HG03575 (cell line): ENCODE measurements at regions not wholly inside any gene's neighbourhood (a gene's known extent, or its start where the extent isn't known, plus 50 kb on each side); places are given as distances from the start of the nearest gene placed in this dataset.

ENCODE experiments used
- ATAC-seq: cut with Tn5 transposase; IDR thresholded peaks from one replicate; pipeline ENCODE4 v1.9.1; 2021; ENCODE audit not compliant: unreplicated experiment, insufficient number of reproducible peaks, low FRiP score; ENCODE audit errors: extremely low read depth

DNA sequence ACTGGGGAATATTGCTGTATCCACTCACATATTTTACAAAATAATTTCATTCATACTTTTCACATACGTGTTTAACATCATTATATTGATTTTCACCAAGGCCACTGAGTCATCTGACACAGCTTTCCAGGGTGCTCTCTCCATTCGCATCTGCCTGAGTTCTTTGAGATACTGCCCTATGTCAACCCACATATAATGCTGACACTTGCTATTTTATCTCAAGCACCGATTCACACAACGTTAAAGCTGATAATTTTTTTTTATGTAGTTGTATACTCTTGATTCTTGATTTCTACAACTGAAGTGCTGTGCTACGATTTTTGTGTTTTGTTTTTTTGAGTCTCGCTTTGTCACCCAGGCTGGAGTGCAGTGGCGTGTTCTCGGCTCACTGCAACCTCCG, 249.8 kb upstream of the CDIN1 start:
- ATAC-seq, result no peak

DNA sequence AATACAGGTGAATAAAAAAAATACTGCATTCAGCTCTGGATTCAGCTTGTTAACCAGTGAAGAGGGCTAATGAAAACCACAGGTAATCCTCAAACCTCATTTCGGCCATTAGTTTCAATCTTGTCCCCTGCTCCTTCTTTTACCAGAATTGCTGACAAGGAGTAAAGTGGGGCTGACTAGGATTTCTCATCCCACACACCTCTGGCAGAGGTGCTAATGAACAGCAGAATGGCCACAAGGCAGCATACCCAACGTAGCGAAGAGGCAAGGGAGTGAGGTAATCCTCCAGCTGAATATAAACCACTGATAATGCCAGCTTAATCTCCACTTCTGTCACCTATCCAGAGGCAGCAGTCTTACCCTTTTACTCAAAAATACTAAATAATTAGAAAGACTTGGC, 248.8 kb upstream of the CDIN1 start:
- no peak for ATAC-seq

DNA sequence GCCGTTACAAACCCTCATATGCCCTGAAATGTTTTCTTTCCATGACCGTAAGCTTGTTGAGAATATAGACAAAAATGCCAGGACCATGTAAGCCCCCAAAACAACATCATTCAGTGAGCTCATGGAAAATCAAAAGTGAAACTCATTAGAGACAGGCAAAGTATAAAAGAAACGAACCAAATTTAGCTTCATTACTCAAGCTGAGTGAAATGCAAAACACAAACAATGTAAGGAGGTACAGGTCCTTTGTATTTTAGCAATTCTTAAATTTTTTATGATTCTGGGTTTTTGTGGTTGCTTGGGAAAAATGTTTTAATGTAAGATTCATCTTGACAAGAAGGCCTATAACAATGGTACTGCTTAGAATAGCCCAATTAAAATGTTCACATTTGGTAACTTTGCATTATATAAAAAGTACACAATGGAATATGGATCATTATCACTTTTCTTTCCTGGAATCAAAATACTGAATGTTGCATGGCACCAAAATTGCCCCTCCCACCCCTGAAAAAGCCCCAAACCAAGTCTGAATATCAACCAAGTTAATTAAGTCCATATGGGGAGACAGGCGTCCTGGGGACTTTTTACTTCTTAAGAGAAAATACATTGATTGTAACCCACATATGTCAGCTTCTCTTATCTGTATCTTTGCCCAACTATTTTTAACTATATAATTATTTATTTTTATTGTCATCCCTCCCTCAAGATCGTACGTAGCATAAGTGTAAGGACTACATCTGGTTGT, 247.7 kb upstream of the CDIN1 start:
- no peak for ATAC-seq

DNA sequence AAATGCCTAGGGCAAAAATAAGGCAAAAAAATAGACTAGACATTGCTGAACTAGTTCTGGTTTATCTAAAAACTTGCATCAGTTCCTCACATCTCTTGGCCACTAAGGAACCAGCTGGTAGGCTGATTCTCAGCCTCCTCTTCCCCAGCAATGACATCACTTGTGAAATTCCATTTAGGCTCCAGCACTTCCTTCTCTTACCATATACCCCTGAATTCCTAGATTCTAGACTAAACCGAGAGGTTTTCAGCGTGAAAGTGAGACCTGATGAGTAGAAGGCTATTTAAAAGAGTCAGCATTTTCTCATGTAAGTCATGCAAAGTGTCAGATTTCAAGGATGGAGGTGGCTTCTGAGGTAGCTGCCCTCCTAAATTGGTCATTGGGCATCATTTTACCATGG, 247.1 kb upstream of the CDIN1 start:
- ATAC-seq, result no peak

DNA sequence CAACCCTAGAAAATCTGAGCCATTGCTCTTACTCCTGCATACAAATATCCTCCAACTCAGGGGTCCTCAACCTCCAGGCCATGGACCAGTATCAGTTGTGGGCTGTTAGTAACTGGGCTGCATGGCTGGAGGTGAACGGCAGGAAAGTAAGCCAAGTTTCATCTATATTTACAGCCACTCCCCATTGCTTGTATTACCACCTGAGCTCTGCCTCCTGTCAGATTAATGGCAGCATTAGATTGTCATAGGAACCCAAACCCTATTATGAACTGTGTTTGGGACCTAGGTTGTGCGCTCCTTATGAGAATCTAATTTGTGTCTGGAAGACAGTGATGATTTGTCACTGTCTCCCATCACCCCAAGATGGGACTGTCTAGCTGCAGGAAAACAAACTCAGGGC, 246.5 kb upstream of the CDIN1 start:
- ATAC-seq, result no peak

DNA sequence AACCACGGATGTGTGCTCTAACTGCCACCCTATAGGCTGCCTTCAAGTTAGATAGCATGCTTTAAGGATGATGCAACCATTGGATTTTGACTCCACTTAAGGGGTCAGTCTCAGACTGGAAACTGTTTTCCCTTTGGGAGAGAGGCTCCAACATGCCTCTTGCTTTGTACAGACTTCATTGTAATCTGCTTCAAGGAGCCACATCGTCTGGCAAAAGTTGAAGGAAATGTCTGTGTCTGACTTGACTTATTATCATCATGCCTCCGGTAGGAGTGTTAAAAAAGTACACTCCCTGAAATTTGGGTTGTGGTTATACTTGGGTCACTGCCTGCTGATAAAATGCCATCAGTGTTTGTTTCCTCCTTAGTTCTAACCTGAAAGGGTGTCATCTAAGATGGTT, 245.4 kb upstream of the CDIN1 start:
- ATAC-seq, result no peak

DNA sequence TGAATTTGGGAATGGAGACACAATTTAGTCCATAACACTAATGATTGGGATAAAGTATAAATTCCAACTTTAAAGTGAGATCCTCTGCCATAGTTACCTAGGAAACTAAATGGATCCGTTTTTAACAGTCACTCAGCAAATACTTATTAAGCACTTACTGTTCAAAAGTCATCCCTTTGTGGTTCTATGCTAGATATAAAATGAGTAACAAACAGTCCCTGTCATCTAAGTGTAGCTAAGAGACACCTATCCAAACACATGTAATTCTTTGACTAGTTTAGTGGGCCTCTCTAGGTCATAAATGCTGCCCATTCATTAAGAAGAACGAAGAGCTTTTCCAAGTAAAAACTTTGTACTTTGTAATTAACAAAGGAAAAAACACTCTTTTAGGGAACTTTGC, 244.2 kb upstream of the CDIN1 start:
- no peak for ATAC-seq

DNA sequence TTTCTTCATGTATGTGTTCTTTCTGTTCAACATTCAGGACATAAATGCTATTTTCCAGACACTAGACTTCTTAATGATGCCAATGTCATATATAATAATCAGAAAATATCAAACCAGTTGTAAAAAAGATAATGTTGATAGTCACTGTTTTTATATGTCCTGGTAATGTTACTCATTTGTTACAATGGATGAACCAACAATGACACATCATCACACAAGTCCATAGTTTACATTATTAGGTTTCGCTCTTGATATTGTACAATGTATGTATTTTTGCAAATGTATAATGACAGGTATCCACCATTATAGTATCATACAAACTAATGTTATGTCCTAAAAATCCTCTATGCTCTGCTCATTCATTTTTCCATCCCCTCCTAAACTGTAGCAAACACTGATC, 243.8 kb upstream of the CDIN1 start:
- no peak for ATAC-seq

DNA sequence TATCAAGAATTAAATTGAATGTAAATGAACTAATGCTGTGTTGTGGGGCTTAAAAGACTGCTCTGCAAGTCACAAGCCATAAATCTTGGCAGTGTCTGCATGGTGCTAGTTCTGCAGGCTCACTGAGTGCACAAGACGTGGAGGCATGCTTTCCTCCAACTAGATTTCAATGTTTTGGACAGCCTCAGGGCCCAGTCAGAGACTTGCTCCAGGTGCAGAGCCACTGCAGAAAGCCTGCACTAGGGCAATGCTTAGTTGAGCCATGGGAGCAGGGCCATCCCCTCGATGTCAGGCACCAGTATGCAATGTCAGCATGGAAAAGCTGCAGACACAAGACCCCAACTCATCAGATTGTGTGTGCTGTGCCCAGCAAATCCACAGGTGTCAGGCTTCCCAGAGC, 234.5 kb upstream of the CDIN1 start:
- no peak for ATAC-seq

DNA sequence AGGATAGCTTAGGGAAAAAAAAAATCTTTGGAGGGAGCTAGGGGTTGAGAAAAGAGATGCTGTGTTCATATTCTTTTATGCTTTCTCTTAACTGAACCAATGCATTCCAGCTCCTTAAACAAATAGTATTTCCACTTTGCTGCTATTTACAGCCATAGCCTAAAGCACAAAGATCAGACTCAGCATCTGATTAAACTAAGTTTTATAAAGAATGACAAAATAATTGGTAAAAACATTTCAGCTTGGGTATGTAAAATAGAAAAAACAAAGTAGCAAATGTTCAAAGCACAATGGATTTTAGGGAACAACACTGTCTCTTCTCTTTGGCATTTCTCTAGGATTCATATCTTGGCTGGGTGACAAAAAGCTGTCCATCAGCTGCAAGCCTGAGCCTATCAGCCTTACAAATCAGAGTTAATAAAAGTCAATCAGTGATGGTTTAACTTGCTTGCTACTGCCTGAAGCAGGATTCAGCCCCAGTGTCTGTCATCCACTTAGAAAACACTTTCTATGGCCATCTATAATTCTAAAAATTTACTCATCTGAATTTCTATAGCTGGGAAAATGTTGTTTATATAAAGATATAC, 232.1 kb upstream of the CDIN1 start:
- ATAC-seq, result no peak

DNA sequence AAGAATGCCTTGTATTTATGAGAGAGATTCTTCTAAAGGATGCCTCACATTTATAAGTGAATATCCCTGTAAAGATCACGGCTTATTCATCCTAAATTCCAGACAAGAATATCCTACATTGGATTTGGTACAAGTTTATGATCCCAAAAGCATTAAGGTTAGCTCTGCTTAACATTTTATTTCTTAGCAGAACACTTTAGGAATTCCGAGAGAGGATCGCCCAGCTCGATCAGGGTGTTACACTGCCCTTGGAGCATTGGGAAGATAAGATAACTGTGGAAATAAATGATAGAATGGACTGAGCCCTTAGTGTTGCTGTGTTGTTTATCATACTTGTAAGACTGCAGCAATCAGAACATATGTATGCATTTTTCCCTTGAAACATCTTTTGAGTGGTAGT, 223.0 kb upstream of the CDIN1 start:
- ATAC-seq, result no peak

DNA sequence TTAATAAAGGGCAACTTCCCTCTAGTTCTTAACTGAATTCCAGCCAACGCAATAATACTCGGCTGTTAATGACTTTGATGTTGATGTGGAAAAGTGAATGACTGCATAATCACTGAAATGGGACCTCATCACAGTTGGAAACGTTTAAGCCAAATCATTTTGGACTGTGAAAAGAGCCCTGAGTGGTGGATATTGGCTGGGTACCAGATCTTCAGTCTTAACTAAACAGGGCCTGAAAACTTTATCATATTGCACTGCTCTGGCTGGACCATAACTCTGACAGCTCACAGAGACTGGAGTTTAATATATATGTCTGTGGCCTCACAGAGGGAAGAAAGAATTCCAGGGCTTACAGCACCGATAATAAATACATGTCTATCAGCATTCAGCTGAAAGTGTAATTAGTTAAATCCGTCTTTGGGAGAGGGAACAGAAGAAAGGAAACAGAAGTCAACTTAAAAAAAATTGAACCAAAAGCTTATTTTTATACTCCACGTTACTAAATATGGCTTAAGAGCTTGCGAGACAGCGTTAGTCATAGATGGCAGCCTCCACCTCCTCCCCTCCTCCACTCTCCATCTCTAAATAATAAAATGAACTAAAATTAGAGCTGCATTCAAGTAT, 222.3 kb upstream of the CDIN1 start:
- no peak for ATAC-seq

DNA sequence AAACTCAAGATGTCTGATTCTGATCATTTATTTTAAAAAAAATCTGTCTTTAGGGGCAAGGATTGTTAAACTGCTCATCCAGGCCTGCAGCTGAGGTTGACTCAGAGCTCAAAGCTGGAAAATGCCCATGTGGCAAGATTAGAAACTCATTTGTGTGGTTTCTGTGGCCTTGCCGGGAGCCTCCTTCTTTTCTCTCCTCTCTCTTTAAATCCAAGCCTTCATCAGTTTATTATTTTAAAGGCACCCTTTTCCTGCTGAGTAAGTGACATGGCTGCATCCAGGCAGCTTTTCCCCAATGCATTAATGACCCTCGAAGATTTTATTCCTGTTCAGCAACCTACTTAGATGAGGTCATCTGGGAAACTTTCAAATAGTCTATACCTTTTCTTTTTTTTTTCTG, 221.3 kb upstream of the CDIN1 start:
- no peak for ATAC-seq

DNA sequence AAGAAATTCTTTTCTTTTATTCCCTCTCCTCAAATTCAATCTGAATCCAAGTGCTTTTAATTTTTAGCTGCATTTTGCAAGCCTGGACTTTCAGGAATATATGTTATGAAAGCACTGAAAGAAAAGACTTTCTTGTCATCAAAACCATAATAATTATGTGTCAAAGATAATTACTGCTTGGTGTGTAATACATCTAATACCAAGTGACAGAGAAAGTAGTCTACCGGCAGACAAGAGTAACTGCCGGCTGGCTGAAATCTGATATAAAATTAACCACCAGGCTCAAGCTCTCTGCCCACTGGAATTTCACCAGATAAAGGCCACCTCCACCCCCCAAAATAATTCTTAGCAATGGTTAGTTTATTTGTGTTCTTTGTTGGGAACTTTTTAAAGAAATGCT, 220.9 kb upstream of the CDIN1 start:
- no peak for ATAC-seq

DNA sequence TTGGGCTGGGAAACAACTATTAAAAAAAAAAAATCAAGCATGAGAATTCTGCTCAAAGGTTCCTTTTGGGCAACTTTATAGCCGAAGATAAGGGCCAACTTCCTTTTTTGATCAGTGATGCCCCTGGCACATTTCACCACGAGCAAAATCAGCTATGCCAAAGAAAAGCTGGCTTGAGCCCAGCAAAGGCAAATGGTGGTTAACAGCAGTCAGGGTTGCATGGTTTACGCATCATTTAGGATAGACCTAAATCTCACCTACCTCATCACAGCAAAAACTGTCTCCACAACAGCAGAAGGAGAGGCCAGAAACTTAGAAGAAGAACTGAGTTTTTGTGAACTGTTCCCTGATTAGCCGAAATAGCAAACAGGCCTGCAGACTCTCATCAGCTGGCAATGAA, 220.1 kb upstream of the CDIN1 start:
- no peak for ATAC-seq

DNA sequence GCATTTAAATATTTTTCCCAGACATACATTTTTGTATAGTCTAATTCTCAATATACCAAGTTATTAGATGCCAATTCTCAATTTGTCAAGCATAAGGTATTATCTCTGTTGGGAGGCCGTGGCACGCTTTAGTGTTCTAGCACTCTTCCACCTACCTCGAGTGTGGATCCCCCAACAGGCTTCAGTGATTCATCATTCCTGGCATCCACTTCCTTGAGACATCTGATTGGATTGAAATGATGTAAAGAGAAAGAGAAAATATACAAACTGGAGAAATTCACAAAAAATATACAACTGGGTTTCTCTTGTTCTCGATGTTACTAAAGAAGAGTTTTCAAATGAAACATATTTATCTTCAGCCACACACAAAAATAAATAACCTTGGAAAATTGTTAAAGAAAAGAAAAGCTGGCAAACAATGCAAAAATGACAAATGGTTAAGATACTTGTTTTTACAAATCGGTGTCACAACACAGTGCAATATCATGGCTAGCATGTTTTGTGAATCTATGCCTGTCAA, 218.0 kb upstream of the CDIN1 start:
- ATAC-seq, result no peak

DNA sequence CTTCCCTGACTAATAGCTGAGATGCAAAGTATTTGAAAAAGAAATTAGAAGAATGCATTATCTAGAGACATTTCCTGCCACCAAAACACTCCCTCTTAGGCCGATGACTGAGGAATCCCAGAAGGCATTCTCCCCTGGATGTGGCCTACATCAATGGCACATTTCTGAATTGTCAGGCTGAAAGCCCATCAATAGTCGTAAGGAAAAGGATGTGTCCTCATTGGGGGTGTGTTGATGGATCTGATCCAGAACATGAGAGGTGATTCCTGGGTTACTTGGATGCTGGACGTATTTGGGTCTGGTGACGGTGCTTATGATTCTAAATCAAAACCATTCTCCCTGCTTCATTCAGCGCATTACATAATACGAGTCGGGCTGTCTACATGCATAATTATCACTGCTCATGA, 216.9 kb upstream of the CDIN1 start:
- no peak for ATAC-seq

DNA sequence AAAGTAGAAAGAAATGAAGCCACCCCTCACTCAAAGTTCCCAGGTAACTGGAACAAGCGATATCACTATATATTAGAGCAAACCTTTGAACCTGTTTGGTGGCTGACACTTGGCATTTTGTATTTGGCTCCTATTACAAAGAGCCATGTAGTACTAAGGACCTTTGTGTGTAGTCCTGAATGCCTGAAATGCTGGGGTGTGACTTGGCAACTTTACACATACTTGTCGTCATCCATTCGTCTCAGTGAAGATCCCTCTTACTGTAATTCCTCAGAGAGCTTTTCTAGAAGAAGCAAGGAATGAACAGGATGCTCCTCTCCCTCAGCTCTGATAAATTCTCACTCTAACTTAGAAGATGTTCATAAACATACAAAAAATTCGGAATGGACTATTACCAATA, 216.1 kb upstream of the CDIN1 start:
- ATAC-seq, result no peak

DNA sequence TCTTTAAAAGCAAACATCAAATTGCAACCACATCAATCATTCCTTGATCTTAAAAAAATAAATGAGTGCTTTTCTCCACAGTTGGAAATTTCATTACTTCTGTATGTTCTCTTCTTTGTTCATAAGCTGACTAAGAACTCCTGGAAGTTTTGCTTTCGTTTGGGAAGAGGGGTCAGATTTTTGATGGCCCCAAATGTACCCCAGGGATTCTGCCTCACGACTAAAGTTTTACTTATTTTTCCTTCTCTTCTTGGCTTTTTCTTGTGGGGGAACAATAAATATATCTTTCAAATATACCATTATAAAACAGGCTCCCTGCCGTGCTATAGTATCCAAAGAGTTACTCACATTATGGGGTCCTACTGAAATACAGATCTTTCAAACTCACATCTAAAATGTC, 215.0 kb upstream of the CDIN1 start:
- ATAC-seq, result no peak

DNA sequence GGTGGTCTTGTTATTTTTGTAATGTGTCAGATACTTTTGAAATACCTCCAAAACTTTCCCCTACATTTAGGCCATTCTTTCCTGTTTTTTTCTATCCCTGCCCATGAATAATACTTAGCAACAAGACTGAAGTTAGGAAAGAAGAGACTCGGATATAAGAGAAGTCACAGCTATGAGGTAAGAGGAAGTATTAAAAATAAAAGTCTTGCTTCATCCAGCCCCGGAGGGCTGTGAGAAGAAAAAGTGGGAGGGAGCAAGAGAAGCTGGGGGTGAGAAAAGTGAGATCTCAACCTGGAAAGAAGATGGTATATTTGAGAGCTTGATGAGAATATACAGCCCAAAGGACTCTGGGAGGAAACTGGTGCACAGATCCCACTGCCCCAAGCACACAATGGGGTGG, 213.5 kb upstream of the CDIN1 start:
- ATAC-seq, result no peak
